ENCODE measurements at regions not wholly inside any gene's neighbourhood (a gene's known extent, or its start where the extent isn't known, plus 50 kb on each side); places are given as distances from the start of the nearest gene placed in this dataset.

DNA sequence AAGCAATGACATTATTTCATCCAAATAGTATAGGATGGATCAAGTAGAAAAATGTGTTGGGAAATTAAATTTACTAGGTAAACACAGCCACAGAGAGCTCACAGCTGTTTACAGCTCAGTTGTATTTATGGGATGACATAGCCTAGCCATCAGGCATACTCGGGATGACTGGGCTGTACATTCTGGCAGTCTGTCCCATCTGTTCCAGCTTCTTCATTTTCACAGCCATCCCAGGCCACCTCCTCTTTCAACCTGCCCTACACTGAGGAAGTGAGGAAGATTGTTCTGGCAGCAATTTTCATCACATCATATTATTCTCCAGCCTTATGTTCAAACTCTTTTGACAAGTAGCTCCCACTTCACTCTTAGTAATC lies 98.4 kb upstream of the PFN2 start:
- Histone ChIP-seq H3K4me3 (no peak overlapping the region), H3K27ac (peak overlapping the region; percentile 90), H3K27me3 (ENCODE audit: insufficient read depth in 3 of 3, low read length in 2 of 3) (no peaks in the 10 kb centered on the region), H3K9me3 (no peaks in the 10 kb centered on the region), H3K4me1 (peaks cover 43% of the 10 kb centered on the region), H3K36me3 (ENCODE audit: insufficient read depth in 1 of 2, low read depth in 1 of 2) (no peaks in the 10 kb centered on the region)
- no peak for DNase-seq
- TF ChIP-seq, protein P1, sequence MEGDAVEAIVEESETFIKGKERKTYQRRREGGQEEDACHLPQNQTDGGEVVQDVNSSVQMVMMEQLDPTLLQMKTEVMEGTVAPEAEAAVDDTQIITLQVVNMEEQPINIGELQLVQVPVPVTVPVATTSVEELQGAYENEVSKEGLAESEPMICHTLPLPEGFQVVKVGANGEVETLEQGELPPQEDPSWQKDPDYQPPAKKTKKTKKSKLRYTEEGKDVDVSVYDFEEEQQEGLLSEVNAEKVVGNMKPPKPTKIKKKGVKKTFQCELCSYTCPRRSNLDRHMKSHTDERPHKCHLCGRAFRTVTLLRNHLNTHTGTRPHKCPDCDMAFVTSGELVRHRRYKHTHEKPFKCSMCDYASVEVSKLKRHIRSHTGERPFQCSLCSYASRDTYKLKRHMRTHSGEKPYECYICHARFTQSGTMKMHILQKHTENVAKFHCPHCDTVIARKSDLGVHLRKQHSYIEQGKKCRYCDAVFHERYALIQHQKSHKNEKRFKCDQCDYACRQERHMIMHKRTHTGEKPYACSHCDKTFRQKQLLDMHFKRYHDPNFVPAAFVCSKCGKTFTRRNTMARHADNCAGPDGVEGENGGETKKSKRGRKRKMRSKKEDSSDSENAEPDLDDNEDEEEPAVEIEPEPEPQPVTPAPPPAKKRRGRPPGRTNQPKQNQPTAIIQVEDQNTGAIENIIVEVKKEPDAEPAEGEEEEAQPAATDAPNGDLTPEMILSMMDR (IDR thresholded peaks at IDR 0.05) = no peak
- ATAC-seq = peak; percentile 89 to 93 (median 92)
- WGBS, 3 donors = 10 to 27% (median 16%) methylated on average over 1 of the region's 1 CpG
- intact Hi-C loops (cut with DNase I) = loop anchor here in 1 of 2 donors (2.0 kb wide), 2 partner anchors 24 to 100 kb away; no protein-coding TSS in a partner anchor

DNA sequence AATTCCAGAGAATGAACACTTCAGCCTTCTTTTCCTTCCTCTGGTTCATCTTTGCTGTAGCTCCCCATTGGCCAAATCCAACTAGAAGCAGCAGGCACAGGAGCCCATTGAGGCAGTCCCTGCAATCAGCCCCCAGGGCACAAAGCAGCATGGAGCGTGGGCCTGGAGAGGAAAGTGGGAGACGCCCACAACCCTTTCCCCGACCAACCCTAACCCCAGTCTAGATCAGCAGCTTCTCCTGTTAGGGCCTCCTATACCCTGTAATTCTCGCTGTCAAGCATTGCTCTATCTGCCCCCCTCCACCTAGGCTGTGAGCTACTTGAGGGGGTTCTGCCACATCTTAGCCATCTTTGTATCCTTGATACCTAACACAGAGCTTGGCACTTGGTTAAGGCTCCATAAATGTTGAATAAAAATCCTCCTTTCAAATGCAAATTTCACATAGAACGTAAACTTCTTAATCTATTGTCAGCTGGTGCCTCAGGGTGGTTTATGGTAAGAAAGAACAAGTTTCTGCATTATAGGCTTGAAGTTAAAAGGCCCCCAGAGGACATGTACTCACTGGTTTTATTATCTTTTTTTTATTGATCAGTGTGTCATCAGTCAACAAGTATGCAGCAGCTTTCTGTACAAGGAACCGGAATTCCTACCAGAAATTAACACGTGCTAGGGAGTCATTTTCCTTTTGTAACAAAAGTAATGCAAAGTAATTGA lies 97.9 kb upstream of the PFN2 start:
- Histone ChIP-seq H3K27ac (peak overlapping the region; percentile 90), H3K4me1 (peaks cover 47% of the 10 kb centered on the region), H3K27me3 (ENCODE audit: insufficient read depth in 3 of 3, low read length in 2 of 3) (no peaks in the 10 kb centered on the region), H3K4me3 (no peak overlapping the region), H3K36me3 (ENCODE audit: insufficient read depth in 1 of 2, low read depth in 1 of 2) (no peaks in the 10 kb centered on the region), H3K9me3 (no peaks in the 10 kb centered on the region)
- intact Hi-C loops (cut with DNase I) = loop anchor here in 1 of 2 donors (2.0 kb wide), 2 partner anchors 24 to 100 kb away; no protein-coding TSS in a partner anchor
- no peak for ATAC-seq
- TF ChIP-seq, protein P1 (IDR thresholded peaks at IDR 0.05) = no peak
- DNase-seq = no peak
- 76 to 85% (median 77%) methylated on average over 7 of the region's 7 CpGs for WGBS, 3 donors

DNA sequence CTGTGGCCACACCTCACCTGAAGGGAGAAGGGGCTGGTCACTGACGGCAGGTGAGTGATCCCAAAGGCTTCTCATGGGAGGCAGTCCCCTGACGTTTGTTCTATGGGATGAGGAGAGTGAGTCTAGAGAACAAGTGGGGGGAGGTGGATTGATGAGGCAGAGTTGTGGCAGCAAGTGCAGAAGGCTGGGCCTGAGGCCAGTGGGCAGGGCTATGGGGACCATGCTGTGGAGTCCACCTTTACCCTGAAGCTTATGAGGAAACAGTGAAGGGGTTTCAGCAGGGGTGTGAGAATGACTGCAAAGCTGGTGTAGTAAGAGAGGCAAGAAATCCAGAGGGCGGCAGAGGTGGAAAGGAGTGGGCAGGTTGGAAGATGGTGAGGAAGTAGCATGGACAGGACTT lies 96.9 kb upstream of the PFN2 start:
- no peak for DNase-seq
- H3K27ac ChIP-seq = peak overlapping the region; percentile 90
- H3K36me3 ChIP-seq (ENCODE audit: insufficient read depth in 1 of 2, low read depth in 1 of 2) = no peaks in the 10 kb centered on the region
- H3K4me1 ChIP-seq = peaks cover 56% of the 10 kb centered on the region
- no peak for ATAC-seq
- H3K27me3 ChIP-seq (ENCODE audit: insufficient read depth in 3 of 3, low read length in 2 of 3) = no peaks in the 10 kb centered on the region
- TF ChIP-seq, protein P1 (IDR thresholded peaks at IDR 0.05) = no peak
- H3K4me3 ChIP-seq = no peak overlapping the region
- H3K9me3 ChIP-seq = no peaks in the 10 kb centered on the region
- WGBS, 3 donors = 85 to 88% (median 87%) methylated on average over 3 of the region's 3 CpGs
- intact Hi-C loops (cut with DNase I) = no loop called here

DNA sequence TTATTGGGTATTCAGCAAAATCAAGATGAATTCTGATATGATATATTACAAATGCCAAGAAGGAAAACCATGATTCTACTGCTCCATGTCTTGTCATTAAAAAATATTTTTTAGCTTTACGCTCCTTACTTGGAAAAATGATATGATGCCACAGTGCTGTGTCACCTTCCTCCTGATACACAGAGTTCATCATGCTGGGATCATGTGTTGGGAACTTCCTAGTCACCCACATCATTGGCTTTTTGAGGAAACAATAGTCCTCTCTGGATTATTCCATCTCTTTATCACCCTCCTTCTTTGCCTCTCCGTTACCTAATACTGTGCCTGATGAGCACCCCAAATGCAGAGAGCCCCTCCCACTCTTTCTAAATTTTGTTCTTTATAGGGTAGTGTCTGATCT lies 94.3 kb upstream of the PFN2 start:
- peaks cover 58% of the 10 kb centered on the region for H3K4me1 ChIP-seq
- WGBS, 3 donors = 50 to 77% (median 70%) methylated on average over 2 of the region's 2 CpGs

More for the DNA sequence above, 94.3 kb upstream of the PFN2 start:
- intact Hi-C loops (cut with DNase I) = no loop called here
- Histone ChIP-seq H3K27ac (peak overlapping the region; percentile 95), H3K27me3 (ENCODE audit: insufficient read depth in 3 of 3, low read length in 2 of 3) (no peaks in the 10 kb centered on the region), H3K4me3 (no peak overlapping the region), H3K9me3 (no peaks in the 10 kb centered on the region), H3K36me3 (ENCODE audit: insufficient read depth in 1 of 2, low read depth in 1 of 2) (no peaks in the 10 kb centered on the region)
- ATAC-seq (peak in 2 of 4 donors; percentile 10 to 25), DNase-seq (no peak)
- TF ChIP-seq, protein P1 (IDR thresholded peaks at IDR 0.05) = no peak

Data from psoas muscle (tissue), 7 donors.